ENCODE measurements at regions not wholly inside any gene's neighbourhood (a gene's known extent, or its start where the extent isn't known, plus 50 kb on each side); places are given as distances from the start of the nearest gene placed in this dataset.

DNA sequence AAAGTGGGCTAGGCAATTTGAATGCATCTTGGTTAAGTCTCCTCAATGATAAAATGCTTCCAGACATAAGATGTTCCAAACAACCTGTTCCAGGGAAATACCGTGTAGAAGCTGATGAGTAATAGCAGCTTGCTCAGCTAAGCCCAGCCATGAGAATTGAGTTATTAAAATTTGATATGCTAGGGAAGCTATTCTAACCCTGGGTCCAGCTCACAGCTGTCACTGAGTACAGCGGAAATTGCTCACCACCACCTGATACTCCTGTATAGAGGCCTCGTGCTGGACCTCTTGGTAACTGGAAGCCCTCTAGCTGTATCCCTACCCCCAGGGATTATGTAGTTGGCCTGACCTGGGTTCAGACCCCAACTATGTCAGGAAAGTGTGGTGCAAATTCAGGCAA, 521.3 kb upstream of the TRPC7 start:
- Histone ChIP-seq H3K27me3 (ENCODE audit: insufficient read depth, low read length, poor library complexity, severe bottlenecking) (peaks cover 11% of the 10 kb centered on the region), H3K4me2 (ENCODE audit: low read depth, low read length, poor library complexity, severe bottlenecking) (no peak overlapping the region), H3K79me2 (ENCODE audit: insufficient read depth, low read length) (no peaks in the 10 kb centered on the region), H2AFZ (ENCODE audit: low read length) (no peak overlapping the region), H3K4me3 (ENCODE audit: low read length, poor library complexity, severe bottlenecking) (no peak overlapping the region), H3K36me3 (ENCODE audit: insufficient read depth, low read length) (no peaks in the 10 kb centered on the region), H3K9me3 (ENCODE audit: insufficient read depth, low read depth, low read length) (0 out of 2 replicates have a peak, but pooled peaks cover 8% of the 10 kb centered on the region), H3K4me1 (ENCODE audit: insufficient read depth, low read length, poor library complexity, severe bottlenecking) (no peaks in the 10 kb centered on the region), H3K9me2 (replicated peaks; ENCODE audit: low read depth, low read length) (no peaks in the 10 kb centered on the region), H3F3A (ENCODE audit: low read depth) (no peaks in the 10 kb centered on the region), H4K20me1 (ENCODE audit: insufficient read depth, low read length, poor library complexity, severe bottlenecking) (no peaks in the 10 kb centered on the region), H3K9ac (ENCODE audit: low read depth, low read length, poor library complexity, severe bottlenecking) (no peak overlapping the region)
- TF ChIP-seq EZH2phosphoT487 (IDR thresholded peaks at IDR 0.05; ENCODE audit: borderline replicate concordance), result no peak
- TF ChIP-seq, protein P1, sequence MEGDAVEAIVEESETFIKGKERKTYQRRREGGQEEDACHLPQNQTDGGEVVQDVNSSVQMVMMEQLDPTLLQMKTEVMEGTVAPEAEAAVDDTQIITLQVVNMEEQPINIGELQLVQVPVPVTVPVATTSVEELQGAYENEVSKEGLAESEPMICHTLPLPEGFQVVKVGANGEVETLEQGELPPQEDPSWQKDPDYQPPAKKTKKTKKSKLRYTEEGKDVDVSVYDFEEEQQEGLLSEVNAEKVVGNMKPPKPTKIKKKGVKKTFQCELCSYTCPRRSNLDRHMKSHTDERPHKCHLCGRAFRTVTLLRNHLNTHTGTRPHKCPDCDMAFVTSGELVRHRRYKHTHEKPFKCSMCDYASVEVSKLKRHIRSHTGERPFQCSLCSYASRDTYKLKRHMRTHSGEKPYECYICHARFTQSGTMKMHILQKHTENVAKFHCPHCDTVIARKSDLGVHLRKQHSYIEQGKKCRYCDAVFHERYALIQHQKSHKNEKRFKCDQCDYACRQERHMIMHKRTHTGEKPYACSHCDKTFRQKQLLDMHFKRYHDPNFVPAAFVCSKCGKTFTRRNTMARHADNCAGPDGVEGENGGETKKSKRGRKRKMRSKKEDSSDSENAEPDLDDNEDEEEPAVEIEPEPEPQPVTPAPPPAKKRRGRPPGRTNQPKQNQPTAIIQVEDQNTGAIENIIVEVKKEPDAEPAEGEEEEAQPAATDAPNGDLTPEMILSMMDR (conservative IDR thresholded peaks at IDR 0.05; ENCODE audit: low read length), result no peak

DNA sequence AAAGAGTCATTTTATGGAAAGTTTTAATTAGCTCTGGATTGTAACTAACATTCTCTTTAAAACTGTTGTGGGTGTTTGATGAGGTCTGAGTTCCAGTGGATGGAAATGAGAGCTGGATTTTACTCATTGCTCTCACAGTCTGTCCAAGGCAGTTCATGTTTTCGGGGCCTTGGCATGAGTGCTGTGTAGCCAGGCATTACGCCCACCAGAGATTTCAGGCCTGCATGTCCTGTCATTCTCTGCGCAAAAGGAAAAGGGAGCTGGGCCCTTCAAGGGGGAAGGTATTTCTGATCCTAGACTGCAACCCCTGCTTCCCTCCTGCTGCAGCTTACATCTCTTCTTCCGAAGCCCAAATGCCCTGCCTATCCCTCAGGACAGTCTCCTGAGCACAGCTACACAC, 499.6 kb upstream of the TRPC7 start:
- Histone ChIP-seq H3K9ac (ENCODE audit: low read depth, low read length, poor library complexity, severe bottlenecking) (no peak overlapping the region), H3K36me3 (ENCODE audit: insufficient read depth, low read length) (no peaks in the 10 kb centered on the region), H3K79me2 (ENCODE audit: insufficient read depth, low read length) (no peaks in the 10 kb centered on the region), H3F3A (ENCODE audit: low read depth) (no peaks in the 10 kb centered on the region), H4K20me1 (ENCODE audit: insufficient read depth, low read length, poor library complexity, severe bottlenecking) (no peaks in the 10 kb centered on the region), H3K4me2 (ENCODE audit: low read depth, low read length, poor library complexity, severe bottlenecking) (no peak overlapping the region), H2AFZ (ENCODE audit: low read length) (no peak overlapping the region), H3K27me3 (ENCODE audit: insufficient read depth, low read length, poor library complexity, severe bottlenecking) (no peaks in the 10 kb centered on the region), H3K9me3 (ENCODE audit: insufficient read depth, low read depth, low read length) (no peaks in the 10 kb centered on the region), H3K4me3 (ENCODE audit: low read length, poor library complexity, severe bottlenecking) (no peak overlapping the region), H3K9me2 (replicated peaks; ENCODE audit: low read depth, low read length) (no peaks in the 10 kb centered on the region), H3K4me1 (ENCODE audit: insufficient read depth, low read length, poor library complexity, severe bottlenecking) (no peaks in the 10 kb centered on the region)
- TF ChIP-seq EZH2phosphoT487 (IDR thresholded peaks at IDR 0.05; ENCODE audit: borderline replicate concordance), result no peak
- TF ChIP-seq, protein P1 (conservative IDR thresholded peaks at IDR 0.05; ENCODE audit: low read length), result no peak

DNA sequence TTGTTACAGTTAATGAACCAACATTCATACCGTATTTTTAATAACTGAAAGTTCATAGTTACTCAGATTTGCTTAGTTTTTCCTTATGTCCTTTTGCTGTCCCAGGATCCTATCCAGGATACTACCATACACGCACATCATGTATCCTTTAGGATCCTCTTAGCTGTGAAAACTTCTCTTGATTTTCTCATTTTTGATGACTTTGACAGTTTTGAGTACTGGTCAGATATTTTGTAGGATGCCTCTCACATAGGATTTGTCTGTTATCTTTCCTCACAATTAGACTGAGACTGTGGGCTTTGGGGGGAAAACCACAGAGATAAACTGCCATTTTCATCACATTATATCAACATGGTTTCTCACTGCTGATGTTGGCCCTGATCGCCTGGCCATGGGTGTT, 491.3 kb upstream of the TRPC7 start:
- no peaks in the 10 kb centered on the region for H3K4me1 ChIP-seq (ENCODE audit: insufficient read depth, low read length, poor library complexity, severe bottlenecking)
- no peaks in the 10 kb centered on the region for H3K9me3 ChIP-seq (ENCODE audit: insufficient read depth, low read depth, low read length)
- H3F3A ChIP-seq (ENCODE audit: low read depth), result no peaks in the 10 kb centered on the region
- TF ChIP-seq, protein P1 (conservative IDR thresholded peaks at IDR 0.05; ENCODE audit: low read length), result no peak
- TF ChIP-seq EZH2phosphoT487 (IDR thresholded peaks at IDR 0.05; ENCODE audit: borderline replicate concordance), result no peak
- no peak overlapping the region for H3K4me2 ChIP-seq (ENCODE audit: low read depth, low read length, poor library complexity, severe bottlenecking)
- H3K79me2 ChIP-seq (ENCODE audit: insufficient read depth, low read length), result no peaks in the 10 kb centered on the region
- no peaks in the 10 kb centered on the region for H3K9me2 ChIP-seq (replicated peaks; ENCODE audit: low read depth, low read length)
- H2AFZ ChIP-seq (ENCODE audit: low read length), result no peak overlapping the region
- H4K20me1 ChIP-seq (ENCODE audit: insufficient read depth, low read length, poor library complexity, severe bottlenecking), result no peaks in the 10 kb centered on the region
- no peak overlapping the region for H3K9ac ChIP-seq (ENCODE audit: low read depth, low read length, poor library complexity, severe bottlenecking)
- no peak overlapping the region for H3K4me3 ChIP-seq (ENCODE audit: low read length, poor library complexity, severe bottlenecking)
- H3K27me3 ChIP-seq (ENCODE audit: insufficient read depth, low read length, poor library complexity, severe bottlenecking), result no peaks in the 10 kb centered on the region
- H3K36me3 ChIP-seq (ENCODE audit: insufficient read depth, low read length), result no peaks in the 10 kb centered on the region

All from Loucy (cell line).